HG03066 (cell line): ENCODE measurements at regions not wholly inside any gene's neighbourhood (a gene's known extent, or its start where the extent isn't known, plus 50 kb on each side); places are given as distances from the start of the nearest gene placed in this dataset.

Experiments used
- ATAC-seq: cut with Tn5 transposase; IDR thresholded peaks from one replicate; pipeline ENCODE4 v1.9.1; 2021; ENCODE audit warnings: low read depth; ENCODE audit not compliant: unreplicated experiment

DNA sequence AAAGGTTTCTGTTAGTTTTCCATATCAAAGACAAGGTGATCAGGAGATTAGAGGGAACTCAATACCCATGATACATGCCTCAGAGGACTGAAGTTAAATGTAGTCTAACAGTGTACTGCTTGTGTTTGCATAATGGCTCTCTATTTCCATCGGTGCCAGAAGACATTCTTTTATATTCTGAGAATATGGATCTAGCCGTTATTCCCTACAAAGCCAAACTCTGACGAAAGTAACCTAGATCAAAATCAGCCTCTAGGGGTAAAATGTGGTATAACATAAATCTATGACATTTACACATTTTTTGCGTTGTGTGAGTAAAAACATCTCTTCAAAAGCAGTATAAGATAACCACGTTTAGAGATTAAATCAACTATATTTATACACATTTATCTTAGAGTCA is 2232.7 kb downstream of the PCDH9 start:
- ATAC-seq, result no peak

DNA sequence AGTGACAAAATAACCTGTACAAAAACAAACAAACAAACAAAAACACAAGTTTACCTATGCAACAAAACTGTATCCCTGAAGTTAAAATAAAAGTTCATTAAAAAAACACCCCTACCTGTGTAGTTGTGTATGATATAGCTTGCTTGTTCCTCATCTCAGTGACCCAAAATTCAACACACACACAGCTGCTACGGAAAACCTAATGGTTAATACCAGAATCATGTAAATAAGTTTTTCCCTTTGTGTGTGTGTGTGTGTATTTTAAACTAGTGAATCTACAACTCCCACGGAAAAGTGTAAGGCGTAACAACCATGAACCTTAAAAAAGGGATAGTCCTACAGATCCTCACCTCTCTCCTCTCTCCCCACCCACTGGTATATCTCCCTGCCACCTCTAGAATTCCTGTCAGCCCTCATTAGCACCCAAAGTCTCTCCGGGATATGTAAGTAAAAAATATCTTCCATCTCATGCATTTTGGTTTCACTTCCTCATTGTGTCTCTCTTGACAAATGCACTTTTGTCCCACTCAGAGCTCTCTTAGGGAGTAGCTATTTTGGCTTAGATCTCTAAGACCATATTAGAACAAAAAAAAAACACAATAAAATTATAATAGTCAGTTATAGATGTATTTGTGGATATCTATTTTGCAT is 2236.5 kb downstream of the PCDH9 start:
- peak; percentile 73 for ATAC-seq

DNA sequence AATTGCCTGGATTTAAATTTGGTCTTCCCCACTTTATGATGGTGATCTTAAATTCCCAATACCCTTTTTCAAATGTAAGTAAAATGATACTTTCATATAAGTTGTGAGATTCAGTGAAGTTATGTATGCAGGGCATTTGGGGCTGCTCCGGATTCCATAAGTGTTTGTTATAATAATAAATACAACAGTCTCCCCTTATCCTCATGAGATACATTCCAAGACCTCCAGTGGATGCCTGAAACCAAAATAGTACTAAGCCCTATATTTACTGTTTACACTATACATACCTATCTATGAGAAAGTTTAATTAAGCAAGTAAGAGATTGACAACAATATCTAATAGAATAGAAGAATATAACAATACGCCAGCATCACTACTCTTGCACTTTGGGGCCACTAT is 2237.8 kb downstream of the PCDH9 start:
- no peak for ATAC-seq

DNA sequence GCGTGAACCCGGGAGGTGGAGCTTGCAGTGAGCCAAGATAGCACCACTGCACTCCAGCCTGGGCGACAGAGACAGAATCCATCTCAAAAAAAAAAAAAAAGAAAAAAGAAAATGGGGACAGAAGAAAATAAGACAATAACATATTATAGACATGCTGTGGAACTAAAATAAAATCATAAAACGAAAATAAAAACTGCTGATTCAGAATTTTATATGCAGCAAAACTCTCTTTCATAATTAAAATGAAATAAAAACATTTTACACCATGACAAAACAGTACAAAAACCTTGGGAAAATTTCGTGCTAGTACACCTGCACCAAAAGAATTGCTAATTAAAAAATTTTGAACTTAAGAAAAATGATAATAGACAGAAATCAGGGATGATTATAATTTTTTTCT is 2245.1 kb downstream of the PCDH9 start:
- ATAC-seq, result no peak

DNA sequence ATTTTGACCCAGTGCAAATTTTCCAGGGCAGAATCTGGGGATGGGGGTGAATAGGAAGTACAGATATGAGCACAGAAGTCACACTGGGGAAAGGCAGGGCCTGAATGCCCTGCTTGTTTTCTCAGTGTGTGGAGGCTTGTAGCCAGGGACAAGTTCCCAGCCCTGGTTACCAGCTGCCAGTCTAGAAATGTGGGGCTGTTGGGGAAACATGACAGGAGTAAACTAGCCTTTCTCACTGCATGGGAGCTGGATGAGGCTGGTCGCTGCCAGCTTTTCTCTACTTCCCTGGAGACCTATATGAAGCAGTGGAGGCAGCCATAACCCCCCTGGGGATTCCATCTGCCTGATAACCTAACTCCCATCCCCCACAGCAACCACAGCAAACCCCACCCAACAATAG is 2267.7 kb downstream of the PCDH9 start:
- no peak for ATAC-seq

DNA sequence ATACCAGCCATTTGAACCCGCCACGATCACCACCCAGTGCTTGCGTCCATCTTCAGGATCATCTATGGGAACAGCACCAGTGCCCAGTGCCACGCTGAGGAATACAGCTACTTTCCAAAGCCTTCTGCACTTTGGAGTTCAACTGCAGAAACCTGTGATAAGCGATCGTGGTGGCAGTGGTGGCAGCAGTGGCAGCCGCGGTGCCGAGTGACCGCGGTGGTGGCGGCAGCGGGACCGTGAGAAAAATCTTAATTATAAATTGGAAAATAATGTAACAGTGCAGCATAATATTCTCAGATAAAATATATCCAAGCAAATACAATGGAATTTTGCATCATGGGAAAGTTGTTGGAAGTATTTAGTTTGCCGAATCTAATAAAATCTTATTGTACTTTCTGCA is 2270.9 kb downstream of the PCDH9 start:
- no peak for ATAC-seq

DNA sequence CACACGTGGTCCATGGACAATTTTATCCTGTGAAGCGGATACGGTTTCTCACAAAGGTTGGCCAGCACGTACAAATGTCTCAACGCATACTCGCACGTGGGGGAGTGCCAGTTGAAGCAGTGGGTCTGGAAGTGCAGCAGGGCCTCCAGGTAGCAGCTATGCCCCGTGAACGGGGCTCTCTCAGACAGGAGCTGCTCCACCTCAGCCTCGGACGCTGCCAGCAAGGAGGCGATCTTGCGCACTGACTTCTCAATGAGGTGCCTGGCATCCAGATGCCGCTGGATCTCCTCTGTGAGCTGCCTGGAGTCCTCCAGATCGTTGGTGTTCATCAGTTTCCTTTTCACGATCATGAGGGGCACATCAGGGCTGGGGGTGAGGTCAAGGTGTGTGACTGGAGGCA is 2272.0 kb downstream of the PCDH9 start:
- ATAC-seq, result no peak

DNA sequence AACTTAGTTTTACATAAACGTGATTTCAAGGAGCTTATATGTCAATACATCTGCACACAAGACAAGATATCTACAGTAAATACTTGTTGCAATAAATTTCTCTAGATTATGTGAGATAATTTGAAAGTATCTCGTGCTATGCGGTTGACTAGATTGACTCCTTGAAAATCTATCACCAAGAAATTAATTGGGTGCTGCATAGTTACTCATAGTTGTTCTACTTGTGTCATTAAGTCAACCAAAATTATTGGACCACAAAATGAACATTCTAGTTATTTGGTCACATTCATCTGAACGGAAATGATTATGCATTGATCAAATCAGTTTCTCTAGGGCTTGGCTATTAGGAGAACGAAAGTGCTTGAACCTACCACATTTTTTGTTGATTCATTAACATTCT is 2291.5 kb downstream of the PCDH9 start:
- ATAC-seq, result no peak

DNA sequence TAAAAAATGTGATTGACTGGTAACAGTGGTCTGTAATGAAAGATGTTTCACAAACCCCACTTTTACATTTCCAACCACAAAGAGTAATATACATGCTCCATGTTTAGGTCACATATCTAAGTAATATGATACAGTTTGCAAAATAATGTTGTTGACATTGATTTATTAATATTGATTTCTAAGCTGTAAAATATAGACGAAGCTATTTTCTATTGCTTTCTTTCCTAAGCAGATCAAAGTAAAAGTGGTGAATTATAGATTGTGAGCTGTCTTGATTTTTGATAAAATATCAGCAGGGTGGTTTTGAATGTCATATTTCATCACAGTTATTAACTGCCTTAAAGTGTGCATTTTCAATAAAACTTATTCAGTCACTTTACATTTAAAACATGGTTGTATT is 2292.8 kb downstream of the PCDH9 start:
- ATAC-seq, result no peak

DNA sequence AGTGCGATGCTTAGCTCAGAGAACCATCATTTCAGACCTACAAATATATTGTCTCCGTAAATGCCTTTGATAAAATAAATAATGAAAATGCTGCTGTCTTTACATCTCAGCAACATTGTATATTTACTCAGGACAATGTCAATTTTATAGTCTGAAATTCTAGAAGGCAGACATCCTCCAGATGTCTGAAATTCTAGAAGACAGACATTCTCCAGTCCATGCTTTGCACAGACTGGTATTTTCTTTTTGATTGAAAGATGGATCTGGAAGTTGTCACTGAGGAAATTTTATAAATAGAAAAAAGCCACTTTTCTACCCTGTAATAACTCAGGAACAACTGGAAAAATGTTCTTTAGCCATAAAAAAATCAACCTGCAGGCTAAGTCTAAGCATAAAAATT is 2293.3 kb downstream of the PCDH9 start:
- ATAC-seq, result no peak

DNA sequence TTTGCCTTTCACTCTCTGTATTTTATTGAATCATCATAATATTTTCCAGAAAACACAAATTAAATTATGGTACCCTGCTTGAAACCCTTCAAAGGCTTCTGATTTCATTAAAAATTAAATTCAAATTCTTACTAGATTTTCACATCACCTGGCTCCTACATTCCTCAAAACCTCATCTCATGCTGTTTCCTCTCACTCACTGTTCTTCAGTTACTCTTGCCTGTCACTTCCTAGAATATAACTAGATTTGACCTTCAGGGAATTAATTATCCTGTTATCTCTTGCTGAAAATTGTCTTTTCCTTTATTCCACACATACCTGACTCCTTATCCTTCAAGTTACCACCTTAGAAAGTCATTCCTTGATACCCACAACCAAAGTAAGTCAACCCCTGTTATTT is 2294.7 kb downstream of the PCDH9 start:
- no peak for ATAC-seq

DNA sequence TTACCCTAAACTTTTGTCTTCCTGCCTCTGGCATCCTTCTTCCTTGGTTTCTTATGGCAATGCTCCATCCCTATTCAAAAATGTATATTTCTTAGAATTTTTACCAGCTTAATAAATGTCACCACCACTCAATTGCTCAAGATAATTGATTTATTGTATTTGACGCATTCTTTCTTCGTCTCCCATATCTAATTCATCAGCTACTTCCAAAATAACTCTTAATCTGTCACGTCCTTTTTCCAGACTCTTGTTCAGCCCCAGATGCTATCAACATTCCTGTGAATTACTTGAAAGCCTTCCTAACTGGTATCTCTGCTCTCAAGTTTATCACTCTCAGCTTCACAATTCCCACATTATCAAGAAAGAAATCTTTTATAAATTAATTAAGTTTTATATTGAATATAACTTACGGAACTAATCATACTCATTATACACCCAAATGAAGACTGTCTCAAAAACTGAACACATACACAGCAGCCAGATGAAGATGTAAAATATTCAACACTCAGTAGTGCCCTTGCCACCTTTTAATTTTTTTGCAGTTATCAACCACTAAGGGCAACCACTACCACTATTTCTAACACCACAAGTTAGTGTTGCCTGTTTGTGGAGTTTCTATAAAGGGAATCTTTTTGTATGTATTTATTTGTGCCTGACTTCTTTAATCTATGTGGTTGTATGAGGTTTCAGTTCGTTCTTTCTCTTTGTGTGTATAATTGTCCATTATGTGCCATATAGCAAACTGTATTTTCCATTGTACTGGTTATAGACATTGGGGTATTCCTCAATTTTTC is 2295.4 kb downstream of the PCDH9 start:
- ATAC-seq, result no peak

DNA sequence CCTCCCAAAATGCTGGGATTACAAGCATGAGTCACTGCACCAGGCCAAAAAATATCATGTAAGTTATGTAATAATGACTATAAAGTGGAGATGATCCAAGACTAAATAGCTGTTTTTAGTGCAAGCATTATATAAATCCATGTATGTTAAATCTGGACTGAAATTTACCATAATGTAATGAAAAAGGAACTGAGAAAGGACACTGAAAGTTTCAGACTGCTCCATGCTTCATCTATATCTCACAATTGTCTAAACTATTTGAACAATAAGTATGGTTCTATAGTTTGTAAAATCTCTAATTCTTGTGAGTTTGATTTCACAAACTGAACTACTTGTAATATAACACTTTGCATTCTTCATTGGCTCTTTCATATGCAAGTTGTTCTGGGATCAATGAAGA is 2299.5 kb downstream of the PCDH9 start:
- ATAC-seq, result peak; percentile 41

DNA sequence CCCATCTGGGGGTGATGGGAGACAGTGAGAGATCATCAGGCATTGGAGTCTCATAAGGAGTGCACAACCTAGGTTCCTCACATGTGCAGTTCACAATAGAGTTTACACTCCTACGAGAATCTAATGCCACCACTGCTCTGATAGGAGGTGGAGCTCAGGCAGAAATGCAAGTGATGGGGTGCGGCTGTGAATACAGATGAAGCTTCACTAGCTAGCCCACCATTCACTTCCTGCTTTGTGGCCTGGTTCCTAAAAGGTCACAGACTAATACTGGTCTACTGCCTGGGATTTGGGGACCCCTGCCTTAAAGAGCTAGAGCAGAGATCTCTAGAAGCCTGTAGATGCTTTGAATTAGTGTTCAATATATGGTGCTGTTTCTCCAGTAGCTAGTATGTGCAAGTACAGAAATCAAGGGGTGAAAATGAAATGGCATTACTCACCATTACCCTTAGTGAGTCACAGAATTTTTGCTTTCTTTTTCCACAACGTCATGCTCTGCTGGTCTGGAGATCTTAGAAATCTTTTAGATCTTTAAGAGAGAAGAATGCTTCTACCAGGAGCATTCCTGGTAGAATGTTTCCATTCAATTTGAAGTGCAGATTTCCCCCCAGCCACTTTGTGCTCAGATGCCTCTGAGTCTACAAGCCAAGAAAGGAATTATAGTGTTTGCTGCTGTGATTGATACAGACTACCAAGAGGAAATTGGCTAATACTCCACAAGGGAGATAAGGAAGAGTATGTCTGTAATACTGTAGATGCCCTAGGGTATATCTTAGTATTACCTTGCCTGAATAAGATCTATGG is 2301.2 kb downstream of the PCDH9 start:
- peak; percentile 89 for ATAC-seq

DNA sequence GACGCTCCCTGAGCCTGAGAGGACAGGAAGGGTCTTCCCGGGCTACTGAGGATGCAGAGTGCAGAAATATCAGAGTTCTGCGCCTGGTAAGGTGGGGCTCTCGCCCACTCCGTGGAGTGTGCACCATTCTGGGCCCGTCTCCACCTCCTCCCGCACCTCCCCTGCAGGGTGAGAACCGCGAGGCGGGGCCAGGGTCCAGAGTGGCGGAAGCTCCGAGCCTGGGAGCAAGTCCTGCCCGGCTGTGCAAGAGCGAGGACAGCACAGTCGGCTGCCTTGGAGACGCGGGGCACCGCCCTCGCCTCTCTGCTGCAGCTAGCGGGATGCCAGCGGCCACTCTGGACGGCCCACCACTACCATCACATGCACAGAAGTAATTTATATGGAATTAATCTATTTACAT is 2304.4 kb downstream of the PCDH9 start:
- no peak for ATAC-seq

DNA sequence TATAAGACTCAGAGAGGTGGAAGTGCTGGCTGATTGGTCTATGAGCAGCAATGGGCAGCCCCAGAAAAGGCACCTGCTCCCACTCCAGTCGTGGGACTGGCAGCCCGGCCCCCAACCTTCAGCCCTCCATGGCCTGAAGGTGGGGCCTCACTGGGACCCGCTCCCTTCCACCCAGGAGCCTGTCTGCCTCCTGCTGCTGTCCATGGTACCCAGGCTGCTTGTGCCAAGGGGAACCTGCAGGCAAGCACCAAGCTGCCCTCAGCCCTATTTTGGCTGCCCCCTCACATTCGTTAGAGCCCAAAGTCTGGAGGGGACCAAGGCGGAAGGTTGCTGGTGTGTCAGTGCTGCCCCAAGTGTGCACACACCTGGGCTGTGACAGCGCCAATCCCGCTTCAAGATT is 2304.9 kb downstream of the PCDH9 start:
- ATAC-seq, result no peak

DNA sequence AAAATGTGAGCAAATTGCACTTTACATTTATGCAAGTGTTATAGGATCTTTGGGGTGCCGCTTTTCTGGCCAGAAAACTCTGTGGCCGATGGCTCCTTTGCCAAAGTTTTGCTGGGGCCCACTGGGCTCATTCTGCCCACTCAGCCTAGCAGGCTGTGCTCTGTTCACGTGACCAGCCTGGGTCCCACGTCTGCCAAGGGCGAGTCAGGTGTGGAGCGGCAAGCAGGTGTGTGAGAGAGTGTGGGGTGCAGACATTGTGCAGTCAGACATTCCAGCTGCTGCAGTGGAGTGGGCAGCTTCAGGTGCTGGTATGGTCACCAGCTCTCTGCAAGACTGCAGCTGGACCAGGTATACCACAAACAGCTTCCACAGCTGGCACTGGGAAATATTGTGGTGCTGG is 2305.7 kb downstream of the PCDH9 start:
- ATAC-seq, result no peak

DNA sequence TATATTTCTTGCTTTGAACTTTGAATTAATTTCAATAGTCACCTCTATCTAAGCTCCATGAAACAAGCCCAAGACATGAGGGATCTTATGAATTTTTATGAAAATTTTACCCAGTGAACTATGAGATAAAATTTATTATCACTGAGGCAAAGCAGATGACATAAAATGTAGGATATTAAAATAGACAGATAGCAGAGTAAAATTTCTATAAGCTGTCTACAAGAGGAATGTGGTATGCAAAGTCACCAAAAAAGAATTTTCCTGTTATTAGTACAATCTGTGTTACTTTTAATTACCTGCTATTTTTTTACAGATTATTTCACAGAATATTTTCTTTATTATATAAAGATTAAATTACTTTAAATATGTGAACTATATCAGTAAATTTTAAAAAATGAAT is 2312.6 kb downstream of the PCDH9 start:
- no peak for ATAC-seq

DNA sequence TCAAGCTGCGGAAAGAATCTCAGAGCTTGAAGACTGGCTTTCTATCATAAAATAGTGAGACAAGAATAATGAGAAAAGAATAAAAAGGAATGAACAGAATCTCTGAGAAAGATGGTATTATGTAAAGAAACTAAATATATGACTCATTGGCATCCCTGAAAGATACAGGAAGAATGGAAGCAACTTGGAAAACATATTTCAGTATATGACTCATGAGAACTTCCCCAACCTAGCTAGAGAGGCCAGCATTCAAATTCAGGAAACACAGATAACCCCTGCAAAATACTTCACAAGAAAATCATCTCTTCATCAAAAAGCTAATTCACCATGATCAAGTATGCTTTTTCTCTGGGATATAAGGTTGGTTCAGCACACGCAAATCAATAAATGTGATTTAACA is 2318.0 kb downstream of the PCDH9 start:
- no peak for ATAC-seq

DNA sequence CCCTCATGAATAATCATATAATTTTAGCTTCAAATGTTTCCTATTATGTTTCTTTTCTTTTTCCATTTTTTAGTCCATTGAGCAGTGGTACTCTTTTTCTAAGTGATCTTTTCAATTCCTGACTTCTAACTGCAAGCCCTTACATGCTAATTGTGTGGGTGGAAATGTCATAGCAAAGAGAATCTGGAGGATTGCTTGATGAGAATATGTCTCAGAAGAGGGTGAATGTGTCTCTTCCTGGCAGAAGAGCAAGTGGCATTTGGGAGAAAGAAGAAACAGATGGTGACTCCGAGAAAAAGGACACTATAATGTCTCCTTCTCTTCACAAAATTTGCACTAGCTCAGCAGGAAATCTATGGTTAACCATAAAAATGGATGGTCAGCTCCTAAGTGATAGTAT is 2320.0 kb downstream of the PCDH9 start:
- ATAC-seq, result no peak

DNA sequence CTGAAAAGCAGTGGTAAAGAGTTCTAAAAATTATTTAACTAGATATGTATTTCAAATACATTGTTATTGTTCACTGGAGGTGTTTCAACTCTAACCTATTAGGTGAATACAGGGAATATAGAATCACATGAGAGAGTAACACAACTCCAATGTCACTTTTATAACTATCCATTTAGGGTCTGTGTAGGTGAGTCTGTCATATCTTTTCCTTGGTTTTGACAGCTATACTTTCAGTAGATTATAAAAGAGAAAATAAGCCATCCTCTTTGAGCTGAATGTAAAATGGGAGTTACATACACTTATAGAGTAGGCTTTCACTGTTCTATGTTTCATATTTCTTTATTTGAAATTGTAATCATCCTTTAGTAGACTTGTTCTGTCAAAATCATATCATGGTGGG is 2321.0 kb downstream of the PCDH9 start:
- ATAC-seq, result no peak

DNA sequence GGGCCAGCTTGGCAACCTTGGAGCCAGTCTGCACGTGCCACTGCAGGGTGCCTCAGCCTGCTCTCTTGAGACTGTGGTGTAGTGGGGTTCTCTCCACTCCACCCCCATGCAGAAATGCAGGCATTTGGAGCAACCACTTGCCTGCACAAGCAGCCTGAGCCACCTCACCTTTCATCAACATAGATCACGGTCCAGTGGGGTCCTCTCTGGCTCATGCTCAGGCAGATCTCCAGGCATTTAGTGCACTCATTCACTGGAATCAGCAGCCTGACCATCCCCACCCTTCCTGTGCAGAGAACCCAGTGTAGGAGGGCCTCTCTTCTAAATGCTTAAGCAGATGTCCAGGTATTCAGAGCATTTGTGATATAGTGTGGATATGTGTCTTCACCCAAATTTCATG is 2330.1 kb downstream of the PCDH9 start:
- no peak for ATAC-seq
